Tibial nerve (tissue), 4 donors: ENCODE measurements at regions not wholly inside any gene's neighbourhood (a gene's known extent, or its start where the extent isn't known, plus 50 kb on each side); places are given as distances from the start of the nearest gene placed in this dataset.

ENCODE experiments used
- DNase-seq, 2 donors: peaks; one replicate each; pipeline ENCODE4 v3.0.0-alpha.2; 2019; ENCODE audit warnings: low spot score in 2 of 2
- H3K27ac ChIP-seq, 4 donors: fragments of 200-600 bp; sonication (generic) in 3 of 4; one replicate each; pipeline ENCODE4 v1.5.1; 2017 to 2019; ENCODE audit warnings: mild to moderate bottlenecking in 1 of 4
- H3K27me3 ChIP-seq, 2 donors: fragments of 200-600 bp; sonication (generic) in 1 of 2; one replicate each; pipeline versions ENCODE4 v1.5.1 to v1.6.0; 2017 to 2019
- H3K36me3 ChIP-seq, 3 donors: fragments of 200-600 bp; sonication (generic); one replicate each; pipeline ENCODE4 v1.5.1; 2018 to 2019
- H3K4me1 ChIP-seq, 4 donors: fragments of 200-600 bp; sonication (generic) in 3 of 4; one replicate each; pipeline ENCODE4 v1.5.1; 2017 to 2019
- H3K4me3 ChIP-seq, 4 donors: fragments of 200-600 bp; sonication (generic) in 3 of 4; one replicate each; pipeline ENCODE4 v1.5.1; 2017 to 2019; ENCODE audit warnings: mild to moderate bottlenecking in 1 of 4, moderate library complexity in 1 of 4
- H3K9me3 ChIP-seq, 4 donors: fragments of 200-600 bp; sonication (generic) in 3 of 4; one replicate each; pipeline ENCODE4 v1.5.1; 2017 to 2019
- CTCF ChIP-seq, 5 experiments: fragments of 200-600 bp in 3 of 5; fragments of 450-650 bp in 2 of 5; sonication (generic) in 3 of 5; IDR thresholded peaks; one replicate each; pipeline ENCODE4 v1.5.1; 2016 to 2019; ENCODE audit warnings: antibody characterized with exemption in 5 of 5, mild to moderate bottlenecking in 3 of 5, moderate library complexity in 2 of 5
- EP300 ChIP-seq, 2 donors: sonication (generic); formaldehyde crosslinking; IDR thresholded peaks; one replicate each; pipeline ENCODE4 v1.6.1; 2017; ENCODE audit warnings: antibody characterized with exemption in 2 of 2, mild to moderate bottlenecking in 1 of 2
- POLR2A ChIP-seq, 2 donors: fragments of 450-650 bp; IDR thresholded peaks; one replicate each; pipeline ENCODE4 v1.6.1; 2017; ENCODE audit warnings: antibody characterized with exemption in 2 of 2, mild to moderate bottlenecking in 2 of 2, moderate library complexity in 2 of 2
- WGBS, 2 donors: methylation state at CpG; one replicate each; pipeline ENCODE4 v1.1.5; 2018; 5-methylcytosine and 5-hydroxymethylcytosine counted together

GRCh38 chr5:25567881-25568280 lies 923.1 kb upstream of the CDH10 start:
- no peaks in the 10 kb centered on the region for H3K36me3 ChIP-seq
- no peaks in the 10 kb centered on the region for H3K4me1 ChIP-seq
- TF ChIP-seq CTCF (IDR thresholded peaks at IDR 0.05) (no peak), EP300 (IDR thresholded peaks at IDR 0.05) (no peak), POLR2A (IDR thresholded peaks at IDR 0.05) (no peak)
- H3K27ac ChIP-seq = no peak overlapping the region
- H3K4me3 ChIP-seq = no peak overlapping the region
- H3K9me3 ChIP-seq = peaks cover 0 to 10% (median 0%) of the 10 kb centered on the region in 4 donors
- no peaks in the 10 kb centered on the region for H3K27me3 ChIP-seq
- WGBS, 2 donors = 51 to 53% methylated on average over 3 of the region's 3 CpGs
- no peak for DNase-seq

GRCh38 chr5:25562656-25563055 lies 917.9 kb upstream of the CDH10 start:
- peaks cover 0 to 10% (median 0%) of the 10 kb centered on the region in 4 donors for H3K9me3 ChIP-seq
- no peaks in the 10 kb centered on the region for H3K4me1 ChIP-seq
- no peak for DNase-seq
- no peak overlapping the region for H3K27ac ChIP-seq
- TF ChIP-seq CTCF (IDR thresholded peaks at IDR 0.05) (no peak), EP300 (IDR thresholded peaks at IDR 0.05) (no peak), POLR2A (IDR thresholded peaks at IDR 0.05) (no peak)
- no peaks in the 10 kb centered on the region for H3K36me3 ChIP-seq
- no peak overlapping the region for H3K4me3 ChIP-seq
- no peaks in the 10 kb centered on the region for H3K27me3 ChIP-seq

- DNase-seq = no peak
- 32 to 38% methylated on average over 2 of the region's 2 CpGs for WGBS, 2 donors
- TF ChIP-seq EP300 (IDR thresholded peaks at IDR 0.05) (no peak), CTCF (IDR thresholded peaks at IDR 0.05) (no peak), POLR2A (IDR thresholded peaks at IDR 0.05) (no peak)
- no peak overlapping the region for H3K4me3 ChIP-seq
- H3K27ac ChIP-seq = no peak overlapping the region
- H3K4me1 ChIP-seq = no peaks in the 10 kb centered on the region
- no peaks in the 10 kb centered on the region for H3K36me3 ChIP-seq
- H3K27me3 ChIP-seq = no peaks in the 10 kb centered on the region
- H3K9me3 ChIP-seq = no peaks in the 10 kb centered on the region
Observed at GRCh38 chr5:25554077-25554476, 909.3 kb upstream of the CDH10 start.

- no peak overlapping the region for H3K27ac ChIP-seq
- no peaks in the 10 kb centered on the region for H3K4me1 ChIP-seq
- 79 to 80% methylated on average over 2 of the region's 2 CpGs for WGBS, 2 donors
- H3K27me3 ChIP-seq = no peaks in the 10 kb centered on the region
- H3K36me3 ChIP-seq = no peaks in the 10 kb centered on the region
- H3K4me3 ChIP-seq = no peak overlapping the region
- H3K9me3 ChIP-seq = no peaks in the 10 kb centered on the region
- TF ChIP-seq POLR2A (IDR thresholded peaks at IDR 0.05) = no peak
- TF ChIP-seq EP300 (IDR thresholded peaks at IDR 0.05) = no peak
- no peak for TF ChIP-seq CTCF (IDR thresholded peaks at IDR 0.05)
- DNase-seq = no peak
Observed at GRCh38 chr5:25552871-25553481, 908.2 kb upstream of the CDH10 start.

GRCh38 chr5:25550793-25551192 lies 906.0 kb upstream of the CDH10 start:
- no peak for TF ChIP-seq EP300 (IDR thresholded peaks at IDR 0.05)
- no peak for TF ChIP-seq CTCF (IDR thresholded peaks at IDR 0.05)
- TF ChIP-seq POLR2A (IDR thresholded peaks at IDR 0.05) = no peak

More at GRCh38 chr5:25550793-25551192, 906.0 kb upstream of the CDH10 start:
- Histone ChIP-seq H3K27me3 (no peaks in the 10 kb centered on the region), H3K4me3 (no peak overlapping the region), H3K9me3 (no peaks in the 10 kb centered on the region), H3K4me1 (no peaks in the 10 kb centered on the region), H3K36me3 (no peaks in the 10 kb centered on the region), H3K27ac (no peak overlapping the region)
- no peak for DNase-seq
